NCI-H1105 treated with DMSO at 0.1 percent for 48 hours (cell line): ENCODE measurements at regions not wholly inside any gene's neighbourhood (a gene's known extent, or its start where the extent isn't known, plus 50 kb on each side); places are given as distances from the start of the nearest gene placed in this dataset.
"Not testable (repeated sequence)": the region's sequence is repeated elsewhere in the genome, so short reads cannot be mapped to it uniquely, and the experiment has no call there.

Source experiments
- DNase-seq: peaks from one replicate; lab custom pipeline; 2025; lab: John Stamatoyannopoulos, UW

DNA sequence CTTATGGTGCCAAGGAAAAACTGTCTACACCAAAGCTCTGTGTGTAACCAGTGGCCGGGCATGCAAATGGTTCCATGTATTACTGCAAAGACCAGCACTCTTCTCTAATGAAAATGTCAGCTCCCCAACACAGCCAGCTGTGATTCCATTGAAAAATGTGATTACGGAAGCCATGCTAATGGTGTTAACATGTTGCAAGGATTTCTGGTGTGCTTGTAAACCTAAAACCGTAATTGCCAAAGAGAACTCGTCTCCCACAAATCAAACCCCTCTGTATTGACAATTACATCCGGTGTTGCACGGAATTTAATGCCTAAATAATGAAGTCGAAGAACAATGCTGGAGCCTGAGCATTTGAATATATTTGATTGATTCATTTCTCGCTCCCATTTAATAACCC lies 351.7 kb downstream of the NPIPA8 start:
- peak; percentile 15 for DNase-seq

DNA sequence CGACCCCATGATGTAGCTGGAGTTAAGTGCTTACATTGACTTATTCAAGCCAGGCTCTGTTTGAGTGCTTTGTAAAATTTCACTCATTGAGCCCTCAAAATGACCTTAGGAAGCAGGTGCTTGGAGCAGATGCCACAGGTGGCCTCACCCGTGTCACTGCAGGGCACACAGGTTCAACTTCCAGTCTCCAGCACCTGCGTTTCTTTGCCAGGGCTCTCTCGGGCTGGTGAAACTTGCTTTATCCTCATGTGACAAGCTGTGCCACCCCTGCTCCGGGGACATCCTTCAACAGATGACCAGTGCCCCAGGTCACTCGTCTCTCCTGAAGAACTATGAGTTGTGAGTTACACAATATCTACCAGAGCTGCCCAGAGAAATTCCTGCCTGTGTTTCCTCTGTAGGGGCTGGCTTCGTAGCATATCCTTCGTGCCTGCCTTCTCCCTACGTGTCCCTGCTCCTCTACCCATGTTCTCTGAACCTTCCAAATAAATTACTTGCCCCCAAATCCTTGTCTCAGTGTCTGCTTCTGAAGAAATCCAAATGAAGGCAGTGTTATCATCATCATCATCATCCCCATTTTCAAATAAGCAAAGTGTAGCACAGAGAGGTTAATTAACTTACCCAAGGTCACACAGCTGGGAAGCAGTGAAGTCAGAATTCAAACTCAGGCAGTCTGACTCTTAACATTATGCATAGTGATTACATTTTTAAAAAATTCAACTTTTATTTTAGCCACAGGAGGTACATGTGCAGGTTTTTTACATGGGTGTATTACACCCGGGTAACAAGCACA lies 352.5 kb downstream of the NPIPA8 start:
- DNase-seq = no peak

- DNase-seq = no peak
These were observed 353.4 kb downstream of the NPIPA8 start for GRCh38 chr16:17983114-17983513.

- no peak for DNase-seq
These were observed 359.3 kb downstream of the NPIPA8 start for GRCh38 chr16:17977260-17977659.

DNA sequence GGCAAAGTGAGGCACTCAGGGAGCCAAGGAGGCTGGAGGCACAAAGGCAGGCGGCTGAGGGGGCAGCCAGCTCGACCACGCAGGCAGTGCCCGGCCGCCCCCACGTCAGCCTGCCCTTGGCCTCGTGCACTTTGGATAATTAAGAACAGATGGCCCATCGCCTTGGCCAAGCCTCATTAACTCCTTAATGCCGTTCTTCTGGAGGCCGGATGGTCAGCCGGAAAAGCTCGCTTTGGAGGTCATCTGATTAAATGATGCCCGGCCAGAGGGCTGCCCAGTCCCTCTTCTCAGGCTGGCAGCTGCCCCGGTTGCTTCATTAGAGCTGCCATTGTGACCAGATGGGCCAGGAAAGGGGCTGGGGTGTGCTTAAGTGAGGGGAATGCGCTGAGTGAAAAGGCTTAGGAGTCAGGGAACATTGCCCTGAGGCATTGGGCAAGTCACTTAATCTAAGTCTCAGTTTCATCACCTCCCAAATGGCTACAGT lies 364.0 kb downstream of the NPIPA8 start:
- DNase-seq = no peak

DNA sequence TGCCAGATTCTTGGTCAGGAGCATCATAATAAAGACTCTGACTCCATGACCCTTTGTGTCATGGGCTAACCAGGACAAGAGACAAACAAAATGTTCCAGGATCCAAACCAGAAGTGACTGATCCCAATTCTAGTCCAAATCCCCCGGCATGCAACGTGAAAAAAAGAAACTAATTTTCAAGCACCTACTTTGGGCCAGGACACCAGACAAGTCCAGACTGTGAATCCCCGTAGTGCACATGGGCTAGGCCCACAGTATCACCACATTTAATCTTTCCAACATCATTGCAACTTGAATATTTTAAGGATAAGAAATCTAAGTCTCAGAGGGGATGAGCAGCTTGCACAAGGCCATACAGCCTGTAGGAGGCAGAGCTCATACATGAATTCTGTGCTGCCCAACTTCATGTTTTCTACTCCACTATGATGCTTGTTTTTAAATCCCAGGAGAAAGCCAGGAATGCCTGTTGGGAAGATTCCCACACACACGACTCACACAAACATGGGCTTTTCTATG lies 365.7 kb downstream of the NPIPA8 start:
- DNase-seq = no peak

- DNase-seq = no peak
These were observed 366.3 kb downstream of the NPIPA8 start for GRCh38 chr16:17970157-17970765.

- no peak for DNase-seq
These were observed 371.2 kb downstream of the NPIPA8 start for GRCh38 chr16:17965133-17965900.

- DNase-seq = no peak
These were observed 372.3 kb downstream of the NPIPA8 start for GRCh38 chr16:17964196-17964595.

DNA sequence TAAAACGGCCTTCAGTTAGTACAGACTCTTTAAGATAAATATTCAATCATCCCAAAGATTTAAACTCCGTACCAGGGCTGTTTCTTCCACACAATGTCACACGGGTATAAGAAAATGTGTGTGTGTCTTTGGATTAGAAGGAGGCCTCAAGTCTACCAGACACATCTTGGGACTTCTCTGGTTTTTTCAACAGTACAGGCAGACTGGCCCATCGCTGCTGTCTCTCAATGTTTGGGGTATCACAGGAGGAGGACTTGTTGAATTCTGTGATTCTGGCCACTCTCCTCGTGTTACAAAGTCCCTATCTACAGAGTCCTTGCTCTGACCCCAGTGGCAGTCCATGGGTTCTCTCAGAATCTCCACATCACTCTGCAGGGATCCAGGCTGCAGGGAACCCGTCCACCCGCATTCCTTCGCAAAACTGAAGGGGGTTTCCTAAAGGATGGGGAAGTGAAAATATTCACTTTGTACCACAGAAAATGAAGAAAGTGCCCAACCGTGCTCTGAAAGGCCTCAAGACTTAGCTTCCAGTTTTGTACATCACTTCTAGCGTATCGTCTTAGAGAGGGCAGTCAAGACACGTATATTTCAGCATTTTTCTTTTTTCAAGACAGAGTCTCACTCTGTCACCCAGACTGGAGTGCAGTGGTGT lies 373.2 kb downstream of the NPIPA8 start:
- DNase-seq = no peak

DNA sequence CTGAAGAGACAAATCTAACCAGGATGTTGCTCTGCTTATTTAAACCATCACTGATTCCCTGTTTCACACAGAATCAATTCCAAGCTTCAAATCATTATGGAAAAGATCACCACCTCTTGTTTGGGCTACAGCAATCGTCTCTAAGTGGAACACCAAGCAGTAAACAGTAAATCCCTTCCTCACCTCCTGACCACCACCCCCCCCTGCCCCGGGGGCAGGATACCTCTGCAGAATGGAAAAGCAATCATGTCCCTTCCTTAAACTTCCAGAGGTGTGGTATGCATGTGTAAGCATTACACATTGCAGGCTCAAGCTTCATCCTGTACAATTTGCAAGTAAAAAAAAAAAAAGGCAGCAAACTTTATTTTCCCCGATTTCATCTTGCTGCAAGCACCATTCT lies 373.8 kb downstream of the NPIPA8 start:
- no peak for DNase-seq

DNA sequence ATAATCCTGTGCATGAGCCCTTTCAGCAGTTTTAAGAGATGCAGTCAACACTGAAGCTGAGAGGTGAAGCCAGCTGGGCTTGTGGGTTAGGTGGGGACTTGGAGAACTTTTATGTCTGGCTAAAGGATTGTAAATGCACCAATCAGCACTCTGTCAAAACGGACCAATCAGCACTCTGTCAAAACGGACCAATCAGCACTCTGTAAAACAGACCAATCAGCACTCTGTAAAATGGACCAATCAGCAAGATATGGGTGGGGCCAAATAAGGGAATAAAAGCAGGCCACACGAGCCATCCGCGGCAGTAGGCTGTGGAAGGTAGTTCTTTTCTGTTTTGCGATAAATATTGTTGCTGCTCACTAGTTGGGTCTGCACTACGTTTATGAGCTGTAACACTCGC lies 374.7 kb downstream of the NPIPA8 start:
- not testable (repeated sequence) for DNase-seq

- DNase-seq = no peak
These were observed 385.2 kb downstream of the NPIPA8 start for GRCh38 chr16:17951378-17951777.

DNA sequence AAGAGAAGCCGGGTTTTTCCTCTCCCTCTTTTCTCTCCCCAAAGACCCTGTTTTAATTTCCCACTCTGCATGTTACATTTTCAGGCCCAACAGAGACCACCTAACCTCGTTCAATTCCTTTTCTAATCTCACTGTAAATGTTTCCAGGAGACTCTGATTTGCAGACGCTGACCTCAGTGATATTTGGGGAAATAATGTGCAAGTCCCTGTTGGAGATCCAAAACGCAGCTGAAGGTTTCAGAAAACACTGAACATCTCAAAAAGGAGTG lies 386.6 kb downstream of the NPIPA8 start:
- DNase-seq = no peak

DNA sequence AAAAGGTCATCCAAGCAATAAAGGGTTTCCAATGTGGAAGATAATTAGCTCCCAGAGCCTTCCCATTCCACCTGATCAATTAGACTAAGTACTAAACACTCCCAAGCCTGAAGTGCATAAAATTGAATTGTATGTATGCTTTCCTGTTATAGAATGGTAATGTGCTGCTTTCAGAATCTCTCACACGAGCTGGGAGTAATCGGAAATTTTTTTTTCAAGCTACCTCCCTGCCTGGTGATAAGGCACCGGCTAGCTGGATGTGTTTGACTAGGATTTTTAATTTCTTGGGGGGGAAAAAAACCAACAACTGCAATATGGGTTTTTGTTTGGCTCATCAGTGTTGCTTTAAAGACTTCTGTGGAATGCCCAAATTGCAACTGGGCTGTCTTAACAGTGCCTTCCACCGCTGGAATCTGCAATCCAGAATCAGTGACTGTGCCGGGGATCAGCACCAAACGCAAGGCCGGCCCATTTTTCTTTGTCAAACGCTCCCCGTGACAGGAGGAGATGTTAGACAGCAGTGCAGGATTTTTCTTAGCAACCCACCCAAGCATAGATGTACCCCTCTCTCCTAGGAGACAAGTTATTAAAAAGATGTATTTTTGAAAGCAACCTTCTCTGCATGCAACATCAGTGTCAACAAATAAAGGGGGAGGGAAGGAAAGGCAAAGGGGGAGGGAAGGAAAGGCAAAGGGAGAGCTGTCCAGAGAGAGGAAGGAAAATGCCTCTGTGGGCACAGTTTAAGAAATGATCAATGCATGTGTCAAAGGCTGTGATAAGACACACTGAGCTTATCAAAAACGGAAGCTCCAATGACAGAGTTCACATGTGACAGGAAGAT lies 387.2 kb downstream of the NPIPA8 start:
- peak; percentile 1 for DNase-seq

DNA sequence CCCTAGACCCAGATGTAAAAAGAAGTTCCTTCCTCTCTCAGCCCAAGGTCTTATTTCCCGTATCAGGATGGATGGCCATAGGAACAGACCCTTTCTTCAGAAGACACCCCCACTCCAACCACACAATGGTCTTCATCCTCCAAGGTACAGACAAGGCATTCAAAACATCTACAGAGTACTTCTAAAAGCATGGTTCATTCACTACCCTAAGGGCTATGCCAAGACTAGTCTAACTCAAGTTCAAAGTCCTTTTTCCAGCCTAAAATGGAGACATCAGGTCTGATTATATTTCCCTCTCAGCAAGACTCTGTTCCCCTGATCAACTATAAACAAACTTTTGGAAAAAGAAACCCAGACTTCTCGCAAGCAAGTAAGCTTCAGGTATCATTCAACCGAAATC lies 388.9 kb downstream of the NPIPA8 start:
- no peak for DNase-seq

- no peak for DNase-seq
These were observed 389.4 kb downstream of the NPIPA8 start for GRCh38 chr16:17947165-17947564.

DNA sequence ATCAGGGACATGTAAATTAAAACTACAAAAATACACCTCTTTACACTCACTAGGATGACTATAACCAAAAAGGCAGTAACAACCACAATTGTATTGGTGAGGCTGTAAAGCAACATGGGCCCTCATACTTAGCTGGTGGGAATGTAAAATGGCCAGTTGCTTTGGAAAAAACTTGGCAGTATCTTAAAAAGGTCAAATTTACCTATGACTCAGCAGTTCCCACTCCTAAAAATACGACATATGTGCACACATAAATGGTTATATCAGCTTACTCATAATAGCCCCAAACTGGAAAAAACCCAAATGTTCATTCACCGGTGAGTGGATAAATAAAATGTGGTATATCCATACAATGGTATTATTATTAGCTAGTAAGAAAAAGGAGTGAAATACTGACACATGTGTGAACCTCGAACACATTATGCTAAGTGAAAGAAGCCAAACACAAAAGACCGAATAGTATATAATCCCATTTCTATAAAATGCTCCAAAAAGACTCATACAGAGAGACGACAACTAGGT lies 391.4 kb downstream of the NPIPA8 start:
- DNase-seq = no peak

GRCh38 chr16:17944345-17944744 lies 392.2 kb downstream of the NPIPA8 start:
- DNase-seq = no peak

- DNase-seq = no peak
These were observed 394.5 kb downstream of the NPIPA8 start for GRCh38 chr16:17942067-17942466.
